Lower leg skin (tissue), 3 donors: ENCODE measurements at regions not wholly inside any gene's neighbourhood (a gene's known extent, or its start where the extent isn't known, plus 50 kb on each side); places are given as distances from the start of the nearest gene placed in this dataset.
"Not testable (repeated sequence)": the region's sequence is repeated elsewhere in the genome, so short reads cannot be mapped to it uniquely, and the experiment has no call there.

Experiments
- CTCF ChIP-seq, 3 donors: fragments of 450-650 bp; IDR thresholded peaks; one replicate each; pipeline ENCODE4 v1.5.1; 2016; ENCODE audit warnings: antibody characterized with exemption in 3 of 3, mild to moderate bottlenecking in 3 of 3, moderate library complexity in 2 of 3
- POLR2A ChIP-seq, 2 donors: fragments of 450-650 bp; IDR thresholded peaks; one replicate each; pipeline ENCODE4 v1.6.1; 2016 to 2017; ENCODE audit warnings: antibody characterized with exemption in 2 of 2, mild to moderate bottlenecking in 1 of 2, moderate library complexity in 1 of 2

GRCh38 chr4:118502967-118503366 is 150.2 kb upstream of the PRSS12 start:
- TF ChIP-seq CTCF, POLR2A (IDR thresholded peaks at IDR 0.05): not testable (repeated sequence)
